Activated CD4-positive, alpha-beta T cell treated with anti-CD3 and anti-CD28 coated beads for 48 hours (primary cell): ENCODE measurements at regions not wholly inside any gene's neighbourhood (a gene's known extent, or its start where the extent isn't known, plus 50 kb on each side); places are given as distances from the start of the nearest gene placed in this dataset.
"Not testable (repeated sequence)": the region's sequence is repeated elsewhere in the genome, so short reads cannot be mapped to it uniquely, and the experiment has no call there.

Experiments
- DNase-seq: peaks from one replicate; pipeline ENCODE4 v3.0.0-alpha.2; 2020

- no peak for DNase-seq
Measured at GRCh38 chr2:145010635-145011034, 490.7 kb upstream of the ZEB2 start.

DNA sequence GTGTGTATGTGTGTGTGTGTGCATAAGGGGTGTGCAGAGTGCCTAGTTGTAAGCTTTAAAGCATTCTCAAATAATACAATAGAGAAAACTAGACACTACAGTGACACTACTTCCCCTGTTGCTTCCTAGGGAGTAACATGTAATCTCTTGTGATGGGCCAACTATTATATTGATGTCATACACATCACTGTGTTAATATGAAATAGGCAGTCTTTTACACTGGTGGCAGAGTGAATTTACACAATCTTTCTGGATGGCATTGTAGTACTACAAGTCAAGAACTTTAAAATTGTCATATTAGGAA lies 488.0 kb upstream of the ZEB2 start:
- DNase-seq, result no peak

GRCh38 chr2:145007093-145007959 lies 487.4 kb upstream of the ZEB2 start:
- no peak for DNase-seq

- no peak for DNase-seq
Measured at GRCh38 chr2:145002624-145003023, 482.7 kb upstream of the ZEB2 start.

- DNase-seq, result no peak
Measured at GRCh38 chr2:145000376-145000775, 480.5 kb upstream of the ZEB2 start.

DNA sequence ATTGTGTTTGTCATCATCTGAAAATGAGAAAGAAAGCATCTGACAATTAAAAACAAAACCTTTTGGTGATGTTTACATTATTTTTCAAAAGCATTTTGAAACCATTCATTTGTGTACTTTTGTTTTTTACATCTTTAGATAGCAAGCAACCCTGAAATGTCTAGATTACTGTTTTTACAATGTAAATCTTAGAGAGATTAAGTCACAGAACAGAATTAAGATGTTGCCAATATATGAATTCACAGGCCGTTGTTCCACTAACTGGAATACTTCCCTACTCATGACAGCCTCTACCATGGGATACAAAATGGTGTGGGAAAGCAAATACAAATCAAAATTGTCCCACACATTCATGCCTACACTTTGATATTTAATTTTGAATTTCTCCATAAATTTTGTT lies 480.0 kb upstream of the ZEB2 start:
- DNase-seq, result no peak

GRCh38 chr2:144999071-144999875 lies 479.4 kb upstream of the ZEB2 start:
- no peak for DNase-seq

- no peak for DNase-seq
Measured at GRCh38 chr2:144998435-144998834, 478.5 kb upstream of the ZEB2 start.

GRCh38 chr2:144996225-144996795 lies 476.4 kb upstream of the ZEB2 start:
- DNase-seq, result no peak

DNA sequence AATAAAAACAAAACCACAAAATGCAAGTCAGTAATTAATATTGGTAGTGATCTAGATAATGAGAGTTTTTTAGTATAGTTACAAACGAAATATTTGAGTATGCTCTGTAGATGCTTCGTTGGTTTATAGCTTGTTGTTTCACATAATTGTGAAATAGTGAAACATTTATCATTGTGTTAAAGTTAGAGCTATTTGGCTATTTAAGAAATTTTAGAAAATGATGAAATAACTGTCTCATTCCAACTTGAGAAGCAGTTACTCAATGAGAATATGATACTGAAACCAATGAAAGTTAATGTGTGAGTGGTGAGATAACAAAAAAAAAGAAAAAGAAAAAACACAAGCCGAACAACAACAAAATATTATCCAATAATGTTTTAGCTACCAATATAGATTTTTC lies 475.6 kb upstream of the ZEB2 start:
- no peak for DNase-seq

DNA sequence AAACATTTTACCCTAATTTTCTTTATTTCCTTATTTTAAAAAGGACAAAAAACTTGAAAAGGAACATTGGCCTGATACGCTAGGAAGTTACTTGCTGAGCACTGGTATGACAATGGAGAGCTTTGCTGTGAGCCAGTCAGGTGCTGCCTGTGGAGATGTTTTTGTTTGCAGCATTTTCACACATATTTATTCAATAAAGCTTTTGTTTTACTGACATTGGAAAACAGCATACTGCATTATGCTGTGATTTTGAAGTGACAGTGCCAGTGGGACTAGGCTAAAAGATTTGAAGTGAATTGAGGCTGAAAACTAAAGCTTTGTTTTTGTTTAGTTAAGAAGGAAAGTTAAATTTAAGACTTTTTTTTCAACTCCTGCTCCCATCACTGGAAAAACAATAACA lies 470.7 kb upstream of the ZEB2 start:
- no peak for DNase-seq

DNA sequence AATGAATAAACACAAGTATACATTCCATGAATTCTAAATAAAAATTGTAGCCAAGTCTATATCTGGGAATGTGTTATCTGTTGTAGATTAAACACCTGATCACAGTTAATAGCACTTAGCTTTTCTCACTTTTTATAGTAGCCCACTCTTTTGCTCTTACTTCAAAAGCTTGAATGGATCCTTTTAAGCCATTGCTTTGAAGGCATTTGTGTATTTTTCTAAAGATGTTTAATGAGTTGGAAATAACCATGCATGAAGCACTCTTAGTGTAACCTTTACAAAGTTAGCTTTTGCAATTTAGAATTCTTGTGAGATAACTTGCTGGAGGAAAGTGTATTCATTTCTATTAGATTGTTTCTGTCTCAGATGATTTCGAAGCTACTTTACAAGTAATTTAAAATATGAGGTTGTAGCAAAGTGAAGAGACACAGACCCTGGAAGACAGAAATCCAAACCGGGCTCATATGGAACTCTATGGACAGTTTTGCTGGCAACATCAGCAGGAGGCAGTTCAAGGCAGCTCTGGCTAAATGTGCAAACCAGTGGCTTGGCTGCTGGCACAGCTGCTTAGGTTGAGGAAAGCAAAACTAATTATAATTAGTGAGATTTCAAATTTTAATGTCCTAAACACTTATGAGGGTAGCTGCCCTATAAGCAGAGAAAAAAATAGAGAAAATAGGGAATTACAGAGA lies 469.8 kb upstream of the ZEB2 start:
- no peak for DNase-seq

GRCh38 chr2:144988591-144988990 lies 468.7 kb upstream of the ZEB2 start:
- no peak for DNase-seq

GRCh38 chr2:144986691-144987090 lies 466.8 kb upstream of the ZEB2 start:
- DNase-seq, result no peak

DNA sequence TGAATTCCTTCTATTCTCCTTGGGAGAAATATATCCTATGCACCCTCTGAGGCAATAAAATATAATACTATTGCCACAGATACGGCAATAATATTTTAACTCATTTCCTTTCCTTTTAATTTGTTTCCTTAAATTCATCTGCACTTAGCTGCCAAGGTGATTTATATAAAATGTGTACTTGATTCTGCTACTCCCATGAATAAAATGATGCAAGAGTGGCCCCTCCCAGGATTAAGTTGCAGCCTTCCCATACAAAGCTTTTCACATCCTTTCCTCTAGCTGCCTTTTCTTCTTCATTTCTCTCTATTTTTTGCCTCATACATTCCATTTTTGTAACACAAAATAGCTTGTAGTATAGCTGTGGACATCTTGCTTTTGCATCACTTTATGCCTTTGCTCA lies 464.1 kb upstream of the ZEB2 start:
- no peak for DNase-seq

DNA sequence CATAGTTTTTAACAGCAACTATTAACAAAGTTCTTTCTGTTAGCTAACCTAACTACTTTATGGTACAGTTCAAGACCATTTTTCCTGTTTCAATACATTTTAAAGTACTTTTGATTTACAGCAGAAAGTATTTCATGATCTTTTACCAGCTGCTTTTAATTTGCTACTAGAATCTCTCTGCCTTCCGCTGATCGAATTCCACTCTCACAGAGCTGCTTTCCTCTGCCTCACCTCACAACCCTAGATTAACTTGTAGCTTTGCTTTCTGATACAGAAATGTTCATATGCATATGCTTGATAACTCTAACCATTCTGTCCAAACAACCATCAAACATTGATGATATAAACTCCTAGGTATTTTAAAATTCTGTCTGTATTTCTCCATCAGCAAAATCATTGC lies 463.2 kb upstream of the ZEB2 start:
- no peak for DNase-seq

- no peak for DNase-seq
Measured at GRCh38 chr2:144982481-144982880, 462.6 kb upstream of the ZEB2 start.

- DNase-seq, result no peak
Measured at GRCh38 chr2:144975881-144976280, 456.0 kb upstream of the ZEB2 start.

DNA sequence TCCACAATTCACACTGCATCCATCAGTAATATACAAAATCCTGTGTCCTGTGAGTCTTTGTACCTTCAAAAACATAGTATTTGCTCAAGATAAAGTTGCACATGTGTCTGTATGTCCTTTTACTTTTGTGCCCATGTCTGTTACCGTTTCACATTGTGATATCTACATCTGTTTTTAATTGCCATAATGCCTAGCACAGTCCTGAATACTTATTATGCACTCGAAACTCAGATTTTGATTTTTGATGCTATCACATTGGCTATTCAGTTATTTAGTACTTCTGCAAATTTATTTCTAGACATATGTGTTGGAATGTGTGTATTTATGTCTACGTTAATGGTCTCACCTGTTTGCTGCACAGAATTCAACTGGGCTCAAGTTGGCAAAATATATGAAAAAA lies 452.8 kb upstream of the ZEB2 start:
- no peak for DNase-seq

GRCh38 chr2:144971786-144972335 lies 451.9 kb upstream of the ZEB2 start:
- no peak for DNase-seq

DNA sequence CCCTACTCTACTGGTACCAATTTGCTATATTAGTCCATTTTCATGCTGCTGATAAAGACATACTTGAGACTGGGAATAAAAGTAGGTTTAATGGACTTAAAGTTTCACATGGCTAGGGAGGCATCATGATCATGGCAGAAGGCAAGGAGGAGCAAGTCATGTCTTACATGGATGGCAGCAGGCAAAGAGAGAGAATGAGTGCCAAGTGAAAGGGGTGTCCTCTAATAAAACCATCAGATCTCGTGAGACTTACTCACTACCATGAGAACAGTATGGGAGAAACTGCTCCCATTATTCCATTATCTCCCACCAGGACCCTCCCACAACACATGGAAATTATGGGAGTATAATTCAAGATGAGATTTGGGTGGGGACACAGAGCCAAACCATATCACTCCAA lies 450.5 kb upstream of the ZEB2 start:
- not testable (repeated sequence) for DNase-seq

DNA sequence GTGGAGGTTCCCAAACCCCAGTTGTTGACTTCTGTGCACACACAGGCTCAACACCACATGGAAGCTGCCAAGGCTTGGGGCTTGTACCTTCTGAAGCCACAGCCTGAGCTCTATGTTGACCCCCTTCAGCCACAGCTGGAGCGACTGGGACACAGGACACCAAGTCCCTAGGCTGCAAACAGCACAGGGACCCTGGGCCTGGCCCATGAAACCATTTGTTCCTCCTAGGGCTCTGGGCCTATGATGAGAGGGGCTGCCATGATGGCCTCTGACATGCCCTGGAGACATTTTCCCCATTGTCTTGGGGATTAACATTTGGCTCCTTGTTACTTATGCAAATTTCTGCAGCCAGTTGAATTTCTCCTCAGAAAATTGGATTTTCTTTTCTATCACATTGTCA lies 449.6 kb upstream of the ZEB2 start:
- DNase-seq, result not testable (repeated sequence)

DNA sequence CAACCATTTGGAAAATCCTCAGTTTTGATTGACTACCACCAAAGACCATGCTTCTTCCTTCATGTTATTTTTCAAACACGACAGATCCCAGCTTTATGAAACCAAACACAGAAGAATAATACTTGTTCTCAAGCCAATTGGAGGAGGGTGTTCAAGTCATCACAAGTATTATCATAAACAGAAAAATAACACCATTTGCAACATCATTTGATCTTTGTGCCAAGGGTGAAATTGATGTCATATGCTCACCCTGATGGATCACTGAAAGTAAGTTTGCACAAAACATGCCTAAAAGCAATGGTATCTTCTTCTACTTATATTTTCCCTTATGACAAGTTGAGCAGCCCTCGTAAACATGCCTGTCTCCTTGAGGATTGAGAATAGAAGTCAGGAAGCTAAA lies 448.0 kb upstream of the ZEB2 start:
- no peak for DNase-seq
